ENCODE measurements at regions not wholly inside any gene's neighbourhood (a gene's known extent, or its start where the extent isn't known, plus 50 kb on each side); places are given as distances from the start of the nearest gene placed in this dataset.

DNA sequence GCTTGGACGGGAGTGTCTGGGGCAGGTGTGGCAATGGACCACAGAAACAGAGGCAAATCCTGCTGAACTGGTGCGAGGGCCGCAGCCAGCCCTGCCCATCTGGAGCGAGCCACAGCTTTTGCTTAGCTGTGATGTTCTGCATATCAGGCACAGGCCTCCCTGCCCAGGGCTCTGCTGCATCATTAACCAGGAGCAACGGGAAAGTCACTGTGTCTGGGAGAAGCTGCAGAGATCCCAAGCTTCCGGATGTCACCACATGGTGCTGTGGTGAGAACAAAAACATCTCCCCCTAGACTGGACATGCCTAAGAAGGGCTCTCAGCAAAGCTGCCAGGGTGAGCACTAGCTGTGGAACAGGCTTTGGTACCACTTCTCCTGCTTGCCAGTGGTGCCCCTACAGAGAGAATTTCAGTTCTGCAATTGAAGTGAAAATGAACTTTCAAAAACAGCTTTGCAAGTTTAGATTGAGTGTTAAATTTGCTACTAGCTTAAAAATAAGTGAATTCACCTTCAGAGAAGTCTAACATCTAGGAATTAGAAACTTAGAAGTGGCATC, 172.9 kb upstream of the MYT1L start:
- TF ChIP-seq, protein P1, sequence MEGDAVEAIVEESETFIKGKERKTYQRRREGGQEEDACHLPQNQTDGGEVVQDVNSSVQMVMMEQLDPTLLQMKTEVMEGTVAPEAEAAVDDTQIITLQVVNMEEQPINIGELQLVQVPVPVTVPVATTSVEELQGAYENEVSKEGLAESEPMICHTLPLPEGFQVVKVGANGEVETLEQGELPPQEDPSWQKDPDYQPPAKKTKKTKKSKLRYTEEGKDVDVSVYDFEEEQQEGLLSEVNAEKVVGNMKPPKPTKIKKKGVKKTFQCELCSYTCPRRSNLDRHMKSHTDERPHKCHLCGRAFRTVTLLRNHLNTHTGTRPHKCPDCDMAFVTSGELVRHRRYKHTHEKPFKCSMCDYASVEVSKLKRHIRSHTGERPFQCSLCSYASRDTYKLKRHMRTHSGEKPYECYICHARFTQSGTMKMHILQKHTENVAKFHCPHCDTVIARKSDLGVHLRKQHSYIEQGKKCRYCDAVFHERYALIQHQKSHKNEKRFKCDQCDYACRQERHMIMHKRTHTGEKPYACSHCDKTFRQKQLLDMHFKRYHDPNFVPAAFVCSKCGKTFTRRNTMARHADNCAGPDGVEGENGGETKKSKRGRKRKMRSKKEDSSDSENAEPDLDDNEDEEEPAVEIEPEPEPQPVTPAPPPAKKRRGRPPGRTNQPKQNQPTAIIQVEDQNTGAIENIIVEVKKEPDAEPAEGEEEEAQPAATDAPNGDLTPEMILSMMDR (IDR thresholded peaks at IDR 0.05): no peak
- TF ChIP-seq POLR2A (IDR thresholded peaks at IDR 0.05): no peak
